Suprapubic skin (tissue), 4 donors: ENCODE measurements at regions not wholly inside any gene's neighbourhood (a gene's known extent, or its start where the extent isn't known, plus 50 kb on each side); places are given as distances from the start of the nearest gene placed in this dataset.

Experiments
- DNase-seq, 2 donors: peaks; one replicate each; pipeline ENCODE4 v3.0.0-alpha.2; 2019; ENCODE audit warnings: low spot score in 2 of 2
- H3K27ac ChIP-seq: fragments of 200-600 bp; sonication (generic); one replicate; pipeline ENCODE4 v1.5.1; 2019
- H3K27me3 ChIP-seq: fragments of 200-600 bp; sonication (generic); one replicate; pipeline ENCODE4 v1.5.1; 2019
- H3K36me3 ChIP-seq: fragments of 200-600 bp; sonication (generic); one replicate; pipeline ENCODE4 v1.5.1; 2019
- H3K4me1 ChIP-seq: fragments of 200-600 bp; sonication (generic); one replicate; pipeline ENCODE4 v1.5.1; 2019
- H3K4me3 ChIP-seq: fragments of 200-600 bp; sonication (generic); one replicate; pipeline ENCODE4 v1.5.1; 2019; ENCODE audit warnings: mild to moderate bottlenecking
- H3K9me3 ChIP-seq: fragments of 200-600 bp; sonication (generic); one replicate; pipeline ENCODE4 v1.5.1; 2019
- EP300 ChIP-seq: sonication (generic); formaldehyde crosslinking; IDR thresholded peaks from one replicate; pipeline ENCODE4 v1.6.1; 2017; ENCODE audit warnings: antibody characterized with exemption
- POLR2A ChIP-seq, 2 donors: fragments of 450-650 bp; IDR thresholded peaks; one replicate each; pipeline ENCODE4 v1.6.1; 2017; ENCODE audit warnings: antibody characterized with exemption in 2 of 2, mild to moderate bottlenecking in 2 of 2, moderate library complexity in 2 of 2
- POLR2AphosphoS5 ChIP-seq, 3 donors: sonication (generic); formaldehyde crosslinking; IDR thresholded peaks; one replicate each; pipeline ENCODE4 v1.6.1; 2017; ENCODE audit warnings: antibody characterized with exemption in 3 of 3
- WGBS: methylation state at CpG from one replicate; pipeline ENCODE4 v1.1.5; 2018; 5-methylcytosine and 5-hydroxymethylcytosine counted together
- TF ChIP-seq, protein P1 (sequence below), 2 donors: fragments of 200-600 bp in 1 of 2; fragments of 450-650 bp in 1 of 2; sonication (generic) in 1 of 2; IDR thresholded peaks; one replicate each; pipeline ENCODE4 v1.5.1; 2016 to 2019; ENCODE audit warnings: antibody characterized with exemption in 2 of 2, mild to moderate bottlenecking in 1 of 2, moderate library complexity in 1 of 2

GRCh38 chr1:38758820-38759219, 100.8 kb downstream of the RRAGC start:
- no peak overlapping the region for H3K4me3 ChIP-seq
- no peak for DNase-seq
- H3K27me3 ChIP-seq, result peaks cover 10% of the 10 kb centered on the region
- TF ChIP-seq EP300, result no peak
- TF ChIP-seq, protein P1, sequence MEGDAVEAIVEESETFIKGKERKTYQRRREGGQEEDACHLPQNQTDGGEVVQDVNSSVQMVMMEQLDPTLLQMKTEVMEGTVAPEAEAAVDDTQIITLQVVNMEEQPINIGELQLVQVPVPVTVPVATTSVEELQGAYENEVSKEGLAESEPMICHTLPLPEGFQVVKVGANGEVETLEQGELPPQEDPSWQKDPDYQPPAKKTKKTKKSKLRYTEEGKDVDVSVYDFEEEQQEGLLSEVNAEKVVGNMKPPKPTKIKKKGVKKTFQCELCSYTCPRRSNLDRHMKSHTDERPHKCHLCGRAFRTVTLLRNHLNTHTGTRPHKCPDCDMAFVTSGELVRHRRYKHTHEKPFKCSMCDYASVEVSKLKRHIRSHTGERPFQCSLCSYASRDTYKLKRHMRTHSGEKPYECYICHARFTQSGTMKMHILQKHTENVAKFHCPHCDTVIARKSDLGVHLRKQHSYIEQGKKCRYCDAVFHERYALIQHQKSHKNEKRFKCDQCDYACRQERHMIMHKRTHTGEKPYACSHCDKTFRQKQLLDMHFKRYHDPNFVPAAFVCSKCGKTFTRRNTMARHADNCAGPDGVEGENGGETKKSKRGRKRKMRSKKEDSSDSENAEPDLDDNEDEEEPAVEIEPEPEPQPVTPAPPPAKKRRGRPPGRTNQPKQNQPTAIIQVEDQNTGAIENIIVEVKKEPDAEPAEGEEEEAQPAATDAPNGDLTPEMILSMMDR (IDR thresholded peaks at IDR 0.05), result no peak
- no peak for TF ChIP-seq POLR2A (IDR thresholded peaks at IDR 0.05)
- no peak for TF ChIP-seq POLR2AphosphoS5 (IDR thresholded peaks at IDR 0.05)
- no peaks in the 10 kb centered on the region for H3K4me1 ChIP-seq
- H3K27ac ChIP-seq, result no peak overlapping the region
- no peaks in the 10 kb centered on the region for H3K36me3 ChIP-seq
- no peaks in the 10 kb centered on the region for H3K9me3 ChIP-seq
- WGBS, result 22% methylated on average over 5 of the region's 5 CpGs

GRCh38 chr1:38746941-38747600, 112.5 kb downstream of the RRAGC start:
- no peak overlapping the region for H3K4me3 ChIP-seq
- peaks cover 6% of the 10 kb centered on the region for H3K27me3 ChIP-seq
- TF ChIP-seq, protein P1 (IDR thresholded peaks at IDR 0.05), result no peak
- no peak for TF ChIP-seq EP300
- no peak for TF ChIP-seq POLR2AphosphoS5 (IDR thresholded peaks at IDR 0.05)
- no peak for TF ChIP-seq POLR2A (IDR thresholded peaks at IDR 0.05)
- H3K4me1 ChIP-seq, result no peaks in the 10 kb centered on the region
- WGBS, result 38% methylated on average over 14 of the region's 16 CpGs
- H3K9me3 ChIP-seq, result no peaks in the 10 kb centered on the region
- H3K27ac ChIP-seq, result no peak overlapping the region
- DNase-seq, result no peak
- H3K36me3 ChIP-seq, result no peaks in the 10 kb centered on the region

DNA sequence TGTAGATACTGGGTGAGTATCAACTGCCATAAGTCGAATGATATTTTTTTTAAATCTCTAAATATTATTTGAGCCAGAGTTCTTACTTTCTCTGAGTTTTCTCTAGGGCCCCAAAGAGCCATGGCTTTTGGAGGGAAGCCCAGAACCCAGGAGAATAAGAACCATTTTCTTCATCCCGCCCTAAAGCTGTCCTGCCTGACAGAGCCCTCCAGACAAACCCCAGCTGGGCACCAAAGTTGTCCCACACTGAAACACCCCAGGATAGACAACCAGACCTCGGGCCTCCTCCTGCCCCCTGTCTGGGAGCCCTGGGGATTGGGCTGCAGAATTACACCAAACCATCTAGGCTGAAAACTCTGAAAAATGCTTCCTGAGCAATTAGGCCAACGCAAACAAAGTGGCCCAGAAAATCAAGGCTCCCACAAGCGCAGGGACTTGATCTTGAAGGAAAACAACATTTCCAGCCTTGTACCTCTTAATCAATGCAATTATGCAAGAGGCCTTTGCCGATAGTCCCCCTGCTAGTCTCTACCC, 113.1 kb downstream of the RRAGC start:
- Histone ChIP-seq H3K36me3 (no peaks in the 10 kb centered on the region), H3K9me3 (no peaks in the 10 kb centered on the region), H3K4me1 (no peaks in the 10 kb centered on the region), H3K27me3 (peaks cover 2% of the 10 kb centered on the region), H3K4me3 (no peak overlapping the region), H3K27ac (no peak overlapping the region)
- TF ChIP-seq EP300, result no peak
- TF ChIP-seq, protein P1 (IDR thresholded peaks at IDR 0.05), result no peak
- no peak for TF ChIP-seq POLR2A (IDR thresholded peaks at IDR 0.05)
- TF ChIP-seq POLR2AphosphoS5 (IDR thresholded peaks at IDR 0.05), result no peak
- no peak for DNase-seq
- WGBS, result 78% methylated on average over 6 of the region's 6 CpGs

- H3K27me3 ChIP-seq, result no peaks in the 10 kb centered on the region
- TF ChIP-seq, protein P1 (IDR thresholded peaks at IDR 0.05), result no peak
- TF ChIP-seq EP300, result no peak
- no peak for TF ChIP-seq POLR2AphosphoS5 (IDR thresholded peaks at IDR 0.05)
- TF ChIP-seq POLR2A (IDR thresholded peaks at IDR 0.05), result no peak
- no peaks in the 10 kb centered on the region for H3K4me1 ChIP-seq
- no peak for DNase-seq
- H3K9me3 ChIP-seq, result no peaks in the 10 kb centered on the region
- H3K36me3 ChIP-seq, result no peaks in the 10 kb centered on the region
- WGBS, result 81% methylated on average over 9 of the region's 9 CpGs
- no peak overlapping the region for H3K4me3 ChIP-seq
- H3K27ac ChIP-seq, result no peak overlapping the region
These were observed 113.8 kb downstream of the RRAGC start for GRCh38 chr1:38745476-38746401.
